CD4-positive, alpha-beta T cell treated with Interleukin-15 for 4 hours (primary cell): ENCODE measurements at regions not wholly inside any gene's neighbourhood (a gene's known extent, or its start where the extent isn't known, plus 50 kb on each side); places are given as distances from the start of the nearest gene placed in this dataset.

Source experiments
- DNase-seq: peaks from one replicate; pipeline ENCODE4 v3.0.0-alpha.2; 2020; ENCODE audit warnings: low spot score

GRCh38 chr14:95466506-95466905 lies 49.9 kb downstream of the SYNE3 start:
- no peak for DNase-seq

DNA sequence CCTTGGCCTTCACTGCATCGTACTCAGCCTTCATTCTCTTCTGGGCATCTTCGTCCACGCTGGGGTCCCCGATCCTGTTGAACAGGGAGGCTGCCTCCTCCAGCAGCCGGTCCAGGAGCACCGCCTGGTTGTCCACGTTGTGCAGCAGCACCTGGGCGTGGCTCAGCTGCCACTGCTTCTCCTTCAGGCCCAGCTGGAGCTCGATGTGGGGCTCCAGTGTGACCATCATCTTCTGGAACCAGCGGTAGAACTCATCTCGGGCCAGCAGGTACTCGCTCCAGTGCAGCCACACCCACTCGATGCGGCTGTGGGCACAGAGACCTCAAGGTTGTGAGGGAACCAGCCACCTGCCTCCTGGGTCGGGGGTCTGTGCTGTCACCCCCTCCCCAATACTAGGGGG lies 50.5 kb downstream of the SYNE3 start:
- no peak for DNase-seq

- DNase-seq, result no peak
Measured at GRCh38 chr14:95465358-95465757, 51.1 kb downstream of the SYNE3 start.

DNA sequence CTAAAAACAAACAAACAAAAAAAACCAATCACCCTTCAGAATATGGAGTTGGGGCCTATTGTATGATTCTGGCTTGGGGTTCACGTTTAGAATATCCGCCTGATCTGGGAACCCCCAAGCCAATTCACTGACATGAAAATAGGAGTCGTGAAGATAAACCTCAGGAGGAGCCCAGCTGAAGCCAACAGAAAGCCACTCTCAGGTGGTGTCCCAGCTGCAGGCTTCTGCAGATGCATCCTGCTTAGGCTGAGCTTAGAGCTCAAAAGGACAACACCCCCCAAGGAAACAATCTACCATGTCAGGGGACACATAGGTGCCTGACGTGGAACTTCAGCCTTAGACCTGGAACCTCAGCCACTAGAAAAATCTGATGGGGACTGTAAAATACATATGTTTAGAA lies 51.9 kb downstream of the SYNE3 start:
- DNase-seq, result peak; percentile 7

DNA sequence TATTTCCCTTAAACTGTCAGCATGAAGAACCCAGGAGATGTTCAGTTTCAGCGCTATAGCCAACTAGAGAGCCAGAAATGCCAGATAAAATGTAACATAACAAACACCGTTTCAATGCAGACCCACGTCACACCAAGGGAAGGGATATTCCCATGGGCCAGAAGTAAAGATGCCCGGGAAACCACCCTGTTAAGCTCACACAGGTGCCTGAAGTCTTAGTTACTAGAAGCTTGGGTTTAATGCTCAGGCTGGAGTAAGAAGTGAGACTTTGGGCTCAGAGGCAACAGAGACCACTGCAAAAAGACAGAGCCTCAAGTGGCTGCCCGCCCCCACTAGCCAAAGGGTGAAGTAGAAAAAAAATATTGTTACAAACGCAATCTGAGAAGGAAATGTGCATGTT lies 52.3 kb downstream of the SYNE3 start:
- no peak for DNase-seq

DNA sequence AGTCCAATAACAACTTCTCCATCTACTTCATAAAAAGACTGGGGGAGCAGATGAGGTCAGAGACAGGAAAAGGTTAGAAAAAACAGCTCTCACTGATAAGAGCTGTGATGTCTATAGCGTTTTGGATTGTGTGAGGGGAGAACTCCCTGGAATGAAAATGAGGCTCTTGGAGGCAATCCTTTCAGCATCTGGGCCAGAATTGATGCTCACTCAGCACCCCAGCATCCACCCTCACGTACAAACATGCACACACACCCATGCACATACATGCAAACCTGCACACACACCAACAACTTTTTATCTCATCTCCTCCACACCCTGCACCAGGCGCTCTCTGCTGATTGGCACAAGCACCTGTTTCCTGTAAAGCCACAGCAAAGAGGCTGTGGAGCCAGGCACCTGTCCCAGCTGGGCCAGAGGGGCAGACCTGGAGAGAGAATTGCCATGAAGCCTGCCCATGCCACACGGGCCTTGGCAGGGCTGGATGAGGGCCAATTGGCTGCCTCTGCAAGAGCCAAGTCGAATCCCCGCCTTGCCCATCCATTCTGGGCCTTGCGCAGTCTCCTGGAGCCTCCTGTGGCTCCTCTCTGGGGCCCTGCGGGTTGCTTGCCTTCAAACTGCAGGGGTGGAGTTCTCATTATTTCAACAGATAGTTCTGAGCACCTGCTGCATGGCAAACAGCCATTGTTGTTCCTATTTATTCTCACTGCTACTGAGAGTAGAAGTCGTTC lies 53.1 kb downstream of the SYNE3 start:
- DNase-seq, result peak; percentile 46

- no peak for DNase-seq
Measured at GRCh38 chr14:95462491-95462890, 54.0 kb downstream of the SYNE3 start.

- no peak for DNase-seq
Measured at GRCh38 chr14:95460647-95461478, 55.6 kb downstream of the SYNE3 start.

DNA sequence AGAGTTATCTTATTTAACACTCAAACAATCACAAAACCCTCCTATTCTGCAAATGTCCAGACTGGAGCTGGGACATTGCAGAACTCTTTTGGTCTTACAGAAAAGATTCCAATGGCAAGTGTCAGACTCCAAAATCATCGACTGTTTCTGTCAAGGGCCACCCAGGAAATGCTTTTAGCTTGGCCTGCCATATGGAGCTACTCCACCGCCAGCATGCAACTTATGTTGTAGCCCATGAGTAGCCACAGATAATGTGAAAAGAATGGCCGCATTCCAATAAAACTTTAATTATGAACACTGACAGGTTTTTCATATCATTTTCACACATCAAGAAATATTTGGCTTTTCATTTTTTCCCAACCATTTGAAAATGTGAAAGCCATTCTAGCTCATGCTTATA lies 57.5 kb downstream of the SYNE3 start:
- no peak for DNase-seq

- no peak for DNase-seq
Measured at GRCh38 chr14:95458459-95458858, 58.0 kb downstream of the SYNE3 start.

DNA sequence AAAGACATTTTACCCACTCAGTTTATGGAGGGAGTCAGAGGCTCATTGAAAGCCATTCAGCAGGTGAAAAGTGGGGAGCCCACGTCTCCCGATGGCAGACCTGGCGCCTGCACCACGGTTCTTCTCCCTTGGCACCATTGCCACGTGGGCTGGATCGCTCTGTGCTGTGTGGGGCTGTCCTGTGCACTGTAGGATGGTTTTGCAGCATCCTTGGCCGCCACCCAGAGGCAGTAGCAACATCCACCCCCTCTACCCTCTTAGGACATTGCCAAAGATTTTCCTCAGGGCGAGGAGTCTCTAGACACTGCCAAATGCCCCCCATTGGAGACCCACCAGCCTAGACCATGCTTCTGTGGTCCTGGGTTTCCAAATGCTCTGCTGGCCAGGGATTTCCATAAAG lies 60.2 kb downstream of the SYNE3 start:
- DNase-seq, result no peak

GRCh38 chr14:95455246-95455645 lies 61.2 kb downstream of the SYNE3 start:
- DNase-seq, result no peak

GRCh38 chr14:95453713-95453980 lies 62.8 kb downstream of the SYNE3 start:
- DNase-seq, result no peak

- no peak for DNase-seq
Measured at GRCh38 chr14:95452893-95453712, 63.3 kb downstream of the SYNE3 start.

GRCh38 chr14:95452176-95452892 lies 64.1 kb downstream of the SYNE3 start:
- DNase-seq, result no peak

- no peak for DNase-seq
Measured at GRCh38 chr14:95449131-95449530, 67.3 kb downstream of the SYNE3 start.

- no peak for DNase-seq
Measured at GRCh38 chr14:95446470-95446869, 70.0 kb downstream of the SYNE3 start.

GRCh38 chr14:95445676-95446075 lies 70.8 kb downstream of the SYNE3 start:
- DNase-seq, result no peak

DNA sequence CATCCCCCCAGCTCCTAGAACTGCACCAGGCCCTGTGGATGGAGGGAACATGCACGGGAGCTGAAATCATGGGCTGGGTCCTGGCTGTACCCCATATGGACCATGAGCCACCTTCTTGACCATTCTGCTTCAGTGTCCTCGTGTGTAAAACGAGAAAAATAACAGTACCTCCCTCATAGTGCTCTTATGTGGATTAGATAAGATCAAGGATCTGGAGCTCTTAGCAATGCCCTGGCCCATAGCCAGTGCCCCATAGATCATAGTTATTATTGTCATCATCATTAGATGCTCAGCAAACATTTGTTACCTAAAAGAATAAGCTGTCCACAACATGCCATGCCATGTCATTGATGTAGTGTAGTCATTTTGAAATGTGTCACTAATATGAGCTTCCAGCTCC lies 71.3 kb downstream of the SYNE3 start:
- DNase-seq, result no peak

GRCh38 chr14:95444132-95445129 lies 72.0 kb downstream of the SYNE3 start:
- no peak for DNase-seq

DNA sequence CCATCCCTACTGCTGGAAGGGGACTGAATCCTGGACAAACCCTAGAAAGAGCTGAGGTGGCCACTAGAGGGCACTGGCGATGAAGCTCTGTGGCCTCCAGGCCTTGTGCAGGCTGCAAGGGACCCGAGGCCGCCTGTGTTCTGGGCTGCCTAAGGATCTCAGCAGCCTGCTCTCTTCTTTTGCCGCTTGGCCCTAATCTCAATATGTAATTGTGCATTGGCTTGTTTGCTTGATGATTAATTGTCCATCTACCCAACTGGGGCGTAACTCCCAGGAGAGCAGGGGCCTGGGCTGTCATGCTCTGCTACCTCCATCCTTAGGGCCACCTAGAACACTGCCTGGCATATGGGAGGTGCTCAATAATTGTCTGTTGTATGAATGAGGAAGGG lies 73.8 kb downstream of the SYNE3 start:
- DNase-seq, result peak; percentile 74
